GM19468 (cell line): ENCODE measurements at regions not wholly inside any gene's neighbourhood (a gene's known extent, or its start where the extent isn't known, plus 50 kb on each side); places are given as distances from the start of the nearest gene placed in this dataset.

Experiments used
- ATAC-seq: cut with Tn5 transposase; IDR thresholded peaks from one replicate; pipeline ENCODE4 v1.9.1; 2021; ENCODE audit warnings: mild to moderate bottlenecking, moderate library complexity, moderate number of reproducible peaks; ENCODE audit not compliant: unreplicated experiment; ENCODE audit errors: extremely low read depth

DNA sequence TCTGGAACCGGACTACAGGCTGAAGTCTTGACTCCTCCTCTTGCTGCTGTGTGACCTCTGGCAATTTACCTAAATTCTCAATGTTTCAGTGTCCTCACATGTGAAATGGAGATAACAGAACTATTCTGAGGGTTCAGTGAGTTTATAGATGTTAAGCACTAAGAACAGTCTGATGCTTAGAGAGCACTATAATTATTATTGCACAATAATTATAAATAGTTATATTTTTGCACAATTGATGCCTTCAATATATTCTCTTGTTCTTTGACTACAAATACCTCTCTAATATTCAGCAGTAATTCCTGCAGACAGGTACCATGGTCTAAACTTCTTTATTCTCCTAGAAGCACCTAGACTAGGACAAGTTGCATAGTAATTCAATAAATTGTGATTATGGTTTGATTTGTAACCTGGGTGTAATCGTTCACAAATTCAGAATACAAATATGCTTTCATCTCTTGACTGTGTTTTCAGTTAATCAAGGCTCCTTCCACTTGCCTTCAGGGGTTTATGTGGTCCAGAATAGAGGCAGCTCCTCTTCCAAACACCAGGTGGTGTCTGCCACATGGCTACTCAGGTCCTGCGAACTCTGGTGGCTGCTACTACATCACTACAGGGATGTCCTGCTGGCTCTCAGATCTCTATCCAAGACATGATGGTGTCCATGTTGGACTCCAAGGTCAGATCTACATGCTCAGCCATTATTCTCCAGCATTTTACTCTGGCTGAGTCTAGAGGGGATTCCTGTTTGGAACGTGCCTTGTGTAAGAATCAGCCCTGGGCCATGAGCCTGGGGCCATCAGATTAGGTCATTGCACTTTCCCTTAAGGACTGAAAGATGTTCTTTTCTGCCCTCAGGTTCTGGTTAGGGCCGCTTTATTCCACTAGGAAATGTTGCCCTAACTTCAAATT, 103.4 kb downstream of the QRFPR start:
- no peak for ATAC-seq

DNA sequence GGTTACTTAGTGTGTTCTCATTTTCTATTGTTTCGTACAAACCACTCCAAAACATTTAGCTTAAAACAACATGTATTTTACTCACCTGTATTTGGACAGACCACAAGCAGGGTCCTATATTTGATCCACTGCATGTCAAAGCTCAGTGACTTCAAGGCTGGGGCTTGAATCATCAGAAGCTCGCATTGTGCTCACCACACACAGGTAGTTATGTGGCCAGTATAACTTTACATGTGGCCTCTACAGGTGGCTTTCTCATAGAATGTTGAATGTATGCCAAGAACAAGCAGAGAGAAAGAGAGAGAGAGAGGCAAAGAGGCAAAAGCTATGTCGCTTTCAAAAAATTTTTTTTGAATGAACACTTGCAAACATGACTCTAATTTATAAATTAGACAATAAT, 107.6 kb downstream of the QRFPR start:
- no peak for ATAC-seq

DNA sequence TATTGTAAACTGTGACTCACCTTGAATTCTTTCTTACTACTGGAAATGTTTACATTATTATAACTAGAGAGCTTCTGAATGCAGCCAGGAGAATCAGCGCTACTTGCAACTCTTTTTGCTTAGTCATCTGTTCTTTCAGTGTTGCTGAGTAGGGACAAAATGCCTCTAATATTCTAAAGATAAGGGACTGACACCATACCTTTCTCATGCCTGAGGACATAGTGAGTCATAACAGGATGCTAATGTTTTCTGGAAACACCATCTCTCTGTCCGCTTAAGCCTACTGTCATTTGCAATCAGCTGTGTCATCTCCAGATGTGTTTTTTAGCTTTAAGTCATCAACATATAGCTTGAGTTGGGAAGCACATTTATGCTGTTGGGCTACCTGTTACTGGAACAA, 108.3 kb downstream of the QRFPR start:
- peak; percentile 76 for ATAC-seq

GRCh38 chr4:121270389-121270788, 106.3 kb upstream of the TNIP3 start:
- no peak for ATAC-seq

- no peak for ATAC-seq
These were observed 104.9 kb upstream of the TNIP3 start for GRCh38 chr4:121269001-121269400.

GRCh38 chr4:121266982-121267381, 102.9 kb upstream of the TNIP3 start:
- no peak for ATAC-seq

DNA sequence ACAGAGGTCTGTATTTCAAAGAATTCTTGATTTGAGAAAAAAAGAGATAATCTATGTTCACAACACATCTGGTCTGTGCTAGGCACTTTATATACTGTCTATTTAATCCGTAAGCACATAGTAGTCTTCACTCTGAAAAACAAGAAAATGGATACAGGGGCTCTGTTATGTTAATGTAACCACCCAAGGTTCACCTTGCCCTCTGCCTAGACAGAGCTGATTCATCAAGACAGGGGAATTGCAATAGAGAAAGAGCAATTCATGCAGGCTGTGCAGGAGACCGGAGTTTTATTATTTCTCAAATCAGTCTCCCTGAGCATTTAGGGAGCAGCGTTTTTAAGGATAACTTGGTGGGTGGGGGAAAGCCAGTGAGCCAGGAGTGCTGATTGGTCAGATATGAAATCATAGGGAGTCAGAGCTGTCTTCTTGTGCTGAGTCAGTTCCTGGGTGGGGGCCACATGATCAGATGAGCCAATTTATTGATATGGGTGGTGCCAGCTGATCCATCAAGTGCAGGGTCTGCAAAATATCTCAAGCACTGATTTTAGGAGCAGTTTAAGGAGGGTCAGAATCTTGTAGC, 92.9 kb upstream of the TNIP3 start:
- no peak for ATAC-seq

- peak; percentile 99 for ATAC-seq
These were observed 92.0 kb upstream of the TNIP3 start for GRCh38 chr4:121255986-121256750.

GRCh38 chr4:121253961-121254360, 89.8 kb upstream of the TNIP3 start:
- no peak for ATAC-seq

- ATAC-seq = no peak
These were observed 88.2 kb upstream of the TNIP3 start for GRCh38 chr4:121252224-121252806.

- ATAC-seq = no peak
These were observed 84.6 kb upstream of the TNIP3 start for GRCh38 chr4:121248747-121249146.

- no peak for ATAC-seq
These were observed 82.6 kb upstream of the TNIP3 start for GRCh38 chr4:121246698-121247097.

- no peak for ATAC-seq
These were observed 79.4 kb upstream of the TNIP3 start for GRCh38 chr4:121243485-121243884.

DNA sequence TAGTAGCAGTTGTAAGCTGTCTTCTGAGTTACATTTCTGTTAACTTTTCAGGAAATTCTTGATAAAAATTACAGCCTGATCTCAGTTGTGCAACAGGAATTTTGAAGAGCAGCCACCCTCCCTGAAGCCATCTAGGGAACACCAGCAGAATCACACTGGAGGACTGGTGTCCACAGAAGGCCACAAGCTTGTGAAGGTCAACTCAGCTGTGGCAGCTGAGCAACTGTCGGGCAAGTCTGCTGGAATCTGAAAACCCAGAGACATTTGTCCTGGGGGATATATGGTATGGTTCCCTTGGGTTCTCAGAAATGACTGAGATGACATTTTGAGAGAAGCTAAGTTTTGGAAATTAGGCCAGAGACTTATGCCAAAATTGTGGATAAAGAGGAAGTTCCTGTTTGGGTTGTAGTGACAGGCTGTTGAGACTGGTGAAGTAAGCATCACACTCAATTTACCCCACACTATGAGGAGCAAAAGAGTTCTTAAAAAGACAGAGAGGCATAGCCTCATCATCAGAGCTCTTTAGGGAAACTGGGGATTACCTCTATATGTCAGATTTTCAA, 78.1 kb upstream of the TNIP3 start:
- no peak for ATAC-seq

DNA sequence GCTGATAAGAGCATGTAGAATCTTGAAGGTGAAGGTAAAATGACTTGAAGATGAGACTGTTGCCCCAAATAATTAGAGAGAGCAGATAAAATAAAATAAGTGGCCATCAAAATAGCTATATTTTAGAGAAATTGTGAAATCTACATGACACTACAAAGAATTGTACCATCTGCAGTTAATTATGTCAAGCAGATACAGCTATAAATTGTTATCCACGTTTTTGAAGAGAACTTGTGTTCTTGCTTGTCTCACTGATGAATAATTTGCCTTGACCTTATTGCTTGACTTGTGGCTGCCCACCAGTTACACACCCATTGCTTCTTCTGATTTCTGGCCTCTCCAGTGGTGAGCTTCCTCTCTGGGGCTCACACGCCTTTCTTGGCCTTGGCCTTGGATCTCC, 75.8 kb upstream of the TNIP3 start:
- no peak for ATAC-seq

DNA sequence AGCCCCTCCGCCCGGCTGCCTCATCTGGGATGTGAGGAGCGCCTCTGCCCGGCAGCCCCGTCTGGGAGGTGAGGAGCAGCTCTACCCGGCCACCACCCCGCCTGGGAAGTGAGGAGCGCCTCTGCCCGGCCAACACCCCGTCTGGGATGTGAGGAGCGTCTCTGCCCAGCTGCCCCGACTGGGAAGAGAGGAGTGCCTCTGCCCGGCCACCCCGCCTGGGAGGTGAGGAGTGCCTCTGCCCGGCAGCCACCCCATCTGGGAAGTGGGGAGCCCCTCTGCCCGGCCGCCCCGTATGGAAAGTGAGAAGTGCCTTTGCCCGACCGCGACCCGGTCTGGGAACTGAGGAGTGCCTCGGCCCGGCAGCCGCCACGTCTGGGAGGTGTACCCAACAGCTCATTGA, 74.3 kb upstream of the TNIP3 start:
- no peak for ATAC-seq

- ATAC-seq = no peak
These were observed 72.9 kb upstream of the TNIP3 start for GRCh38 chr4:121237069-121237399.

DNA sequence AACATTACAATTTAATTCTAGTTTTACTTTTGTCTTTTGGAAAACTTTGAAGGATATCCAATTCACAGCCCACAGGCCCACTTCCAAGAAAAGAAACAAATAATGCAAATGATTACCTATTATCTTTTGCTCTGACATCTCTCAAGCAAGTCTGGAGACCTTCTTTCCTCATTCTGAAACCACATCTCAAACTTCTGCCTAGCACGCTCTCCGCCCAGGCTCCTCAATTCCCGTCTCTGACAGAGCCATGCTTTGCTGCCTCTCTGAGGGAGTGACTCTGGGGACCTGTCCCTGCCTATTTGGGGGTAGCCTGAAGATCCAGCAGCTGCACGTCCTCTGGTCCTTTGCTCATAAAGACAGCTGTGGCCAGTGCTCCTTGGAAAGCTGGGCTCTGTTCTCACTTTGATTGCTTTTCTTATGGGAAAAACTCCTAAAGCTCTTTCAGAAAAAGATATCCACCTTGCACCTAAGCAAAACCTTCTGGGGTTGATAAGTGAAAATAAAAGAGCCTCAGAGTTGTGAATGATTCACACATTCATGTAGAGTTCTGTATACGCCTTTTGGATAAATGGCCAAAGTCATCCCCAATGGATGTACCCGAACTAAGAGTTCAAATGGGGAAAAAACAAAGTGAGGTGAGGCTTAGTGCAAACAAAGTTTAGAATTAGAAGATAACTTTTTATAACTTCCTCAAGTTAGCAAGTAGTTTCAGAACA, 72.4 kb upstream of the TNIP3 start:
- ATAC-seq = no peak

- no peak for ATAC-seq
These were observed 69.9 kb upstream of the TNIP3 start for GRCh38 chr4:121233982-121234381.

- no peak for ATAC-seq
These were observed 65.9 kb upstream of the TNIP3 start for GRCh38 chr4:121229993-121230392.
